NCI-H345 treated with DMSO at 0.1 percent for 48 hours (cell line): ENCODE measurements at regions not wholly inside any gene's neighbourhood (a gene's known extent, or its start where the extent isn't known, plus 50 kb on each side); places are given as distances from the start of the nearest gene placed in this dataset.

Experiments used
- DNase-seq: peaks from one replicate; lab custom pipeline; 2025; ENCODE audit not compliant: unreplicated experiment; lab: John Stamatoyannopoulos, UW

DNA sequence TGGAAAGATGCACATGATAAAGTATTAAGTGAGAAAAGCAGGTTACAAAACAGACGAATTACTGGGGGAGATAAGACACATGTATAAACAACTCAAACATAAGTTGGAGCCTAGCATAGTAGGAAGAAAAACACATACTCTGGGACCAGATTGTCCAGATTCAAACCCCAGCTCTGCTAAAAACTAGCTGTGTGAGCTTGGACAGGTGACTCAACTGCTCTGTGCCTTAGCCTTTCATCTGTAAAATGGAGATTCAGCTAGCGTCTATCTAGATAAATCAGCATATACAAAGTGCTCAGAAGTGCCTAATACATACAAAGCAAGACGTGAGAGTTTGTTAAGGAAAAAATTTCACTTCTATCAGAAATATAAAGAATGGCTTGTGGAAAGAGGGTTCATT is 254.0 kb upstream of the POU3F1 start:
- no peak for DNase-seq

DNA sequence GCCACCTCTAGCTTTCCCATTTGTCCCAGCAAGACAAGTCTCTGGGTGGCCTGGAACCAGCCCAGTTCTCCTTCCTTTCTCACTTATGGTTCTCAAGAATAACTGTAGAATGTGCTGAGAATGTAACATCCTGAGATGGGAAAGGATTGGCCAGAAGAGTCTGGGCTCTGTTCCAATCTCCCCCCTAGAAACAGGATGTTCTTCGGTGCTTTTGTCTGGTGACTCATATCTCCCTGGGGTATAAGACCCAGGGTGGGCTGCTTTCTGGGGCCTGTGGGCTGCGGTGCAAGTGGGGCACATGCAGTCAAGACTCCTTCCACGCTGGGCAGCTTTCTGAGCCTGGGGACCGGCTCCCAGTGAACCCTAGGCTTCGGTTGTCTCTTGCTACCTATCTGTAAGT is 251.2 kb upstream of the POU3F1 start:
- DNase-seq, result no peak

DNA sequence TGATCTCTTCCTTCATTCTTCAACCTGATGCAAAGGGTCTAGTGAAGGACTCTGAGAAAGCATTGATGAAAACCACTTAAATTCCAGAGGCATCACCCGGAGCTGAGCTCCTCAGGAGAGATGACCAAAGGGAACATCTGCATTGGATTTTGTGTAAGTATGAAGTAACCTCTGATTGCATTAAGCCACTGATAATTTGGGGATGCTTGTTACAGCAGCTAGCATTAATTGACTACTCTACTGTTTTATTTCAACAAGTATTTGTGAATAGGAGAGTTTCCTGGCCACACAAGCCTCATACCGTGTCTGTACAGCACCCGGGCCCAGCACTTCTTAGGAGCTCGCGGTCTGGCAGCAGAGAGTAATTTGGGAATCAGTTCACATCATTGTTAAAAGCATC is 250.7 kb upstream of the POU3F1 start:
- DNase-seq, result no peak

DNA sequence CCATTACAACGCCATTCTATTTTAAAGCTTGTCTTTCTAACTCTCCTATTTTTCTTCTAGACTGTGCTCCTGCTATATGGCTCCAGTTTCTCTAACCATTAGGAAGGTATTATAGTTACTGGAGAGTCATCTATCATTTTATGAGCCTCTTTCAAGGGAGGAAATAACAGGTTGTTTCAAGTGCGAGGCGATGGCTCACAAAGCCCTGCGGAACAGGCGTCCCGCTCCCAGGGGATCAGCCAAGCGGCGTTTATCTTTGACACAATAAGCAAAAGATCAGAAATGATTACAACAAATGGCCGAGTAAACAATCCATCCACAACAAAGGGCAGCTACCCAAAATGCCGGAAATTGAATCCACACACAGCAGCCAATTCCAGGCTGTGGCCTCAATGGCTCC is 249.5 kb upstream of the POU3F1 start:
- DNase-seq, result peak; percentile 44

DNA sequence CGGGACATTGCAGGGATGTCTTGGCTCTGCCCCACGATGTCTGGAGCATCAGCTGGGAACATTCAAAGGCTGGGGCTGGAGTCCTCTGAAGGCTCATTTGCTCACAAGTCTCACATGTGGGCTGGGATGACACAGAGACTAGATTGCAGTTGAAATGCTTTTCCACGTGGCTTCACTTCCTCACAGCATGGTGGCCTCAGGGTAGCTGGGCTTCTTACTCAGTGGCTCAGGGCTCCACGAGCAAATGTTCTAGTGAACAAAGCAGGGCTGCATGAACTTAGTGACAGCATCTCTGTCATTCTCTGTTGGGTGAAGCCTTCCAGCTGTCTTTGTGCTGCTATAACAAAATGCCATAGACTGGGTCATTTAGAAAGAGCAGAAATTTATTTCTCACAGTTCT is 247.0 kb upstream of the POU3F1 start:
- DNase-seq, result no peak

DNA sequence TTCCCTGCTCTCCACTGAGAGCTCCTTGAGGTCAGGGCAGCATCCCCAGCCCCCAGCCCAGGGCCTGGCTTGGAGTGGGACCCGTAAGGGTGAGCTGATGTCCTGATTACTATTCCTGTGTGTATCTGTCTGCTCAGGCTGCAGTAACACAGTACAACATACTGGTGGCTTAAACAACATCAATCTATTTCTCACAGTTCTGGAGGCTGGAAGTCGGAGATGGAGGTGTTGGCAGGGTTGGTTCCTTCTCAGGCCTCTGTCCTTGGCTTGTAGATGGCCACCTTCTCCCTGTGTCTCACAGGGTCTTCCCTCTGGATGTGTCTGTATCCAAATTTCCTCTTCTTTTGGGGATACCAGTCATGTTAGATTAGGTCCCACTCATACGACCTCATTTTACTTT is 246.4 kb upstream of the POU3F1 start:
- no peak for DNase-seq

DNA sequence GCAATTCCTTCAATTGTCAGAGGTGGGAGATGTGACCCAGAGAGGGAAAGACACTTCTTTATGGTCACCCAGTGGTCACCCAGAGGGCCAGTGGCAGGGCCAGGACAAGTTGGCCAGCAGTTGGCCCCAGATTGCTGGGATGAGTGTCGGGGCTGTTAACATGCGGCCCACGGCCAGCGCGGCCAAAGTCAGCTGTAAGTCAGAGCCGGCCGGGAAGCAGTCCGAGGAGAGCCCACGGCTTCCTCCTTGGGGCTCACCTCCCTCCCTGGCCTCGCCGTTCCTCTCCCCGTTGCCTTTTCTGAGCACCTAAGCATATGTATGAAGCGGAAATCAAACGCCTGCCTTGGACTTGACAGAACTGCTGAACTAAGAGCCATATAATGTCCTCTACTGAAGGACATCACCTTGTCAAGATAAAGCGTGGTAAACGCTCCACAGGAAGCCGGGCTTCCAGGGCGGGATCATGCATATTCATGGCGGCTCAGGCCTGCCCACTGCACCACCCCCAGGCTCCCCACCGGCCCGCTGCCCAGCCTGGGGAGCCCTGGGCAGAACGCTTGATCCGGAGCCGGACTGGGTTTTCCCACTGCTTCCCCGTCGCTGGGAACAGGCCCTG is 245.4 kb upstream of the POU3F1 start:
- no peak for DNase-seq

DNA sequence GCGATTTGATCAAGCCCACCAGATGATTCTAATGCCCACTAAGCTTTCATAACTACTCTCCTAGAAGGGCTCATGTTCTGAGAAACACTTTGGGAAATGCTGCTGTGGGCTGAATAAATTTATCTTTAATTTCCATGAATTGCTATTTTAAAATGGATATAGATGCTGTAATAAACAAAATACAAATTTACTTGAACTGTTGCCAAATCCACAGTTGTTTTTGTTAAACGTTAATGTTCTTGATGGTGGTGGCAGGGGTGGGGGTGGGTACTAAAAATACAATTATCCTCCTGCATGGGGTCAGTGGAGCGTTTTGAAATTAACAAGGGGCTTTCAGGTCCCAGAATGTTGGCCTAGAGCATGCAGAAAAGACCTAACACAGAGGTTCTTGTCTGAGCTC is 244.7 kb upstream of the POU3F1 start:
- DNase-seq, result no peak

DNA sequence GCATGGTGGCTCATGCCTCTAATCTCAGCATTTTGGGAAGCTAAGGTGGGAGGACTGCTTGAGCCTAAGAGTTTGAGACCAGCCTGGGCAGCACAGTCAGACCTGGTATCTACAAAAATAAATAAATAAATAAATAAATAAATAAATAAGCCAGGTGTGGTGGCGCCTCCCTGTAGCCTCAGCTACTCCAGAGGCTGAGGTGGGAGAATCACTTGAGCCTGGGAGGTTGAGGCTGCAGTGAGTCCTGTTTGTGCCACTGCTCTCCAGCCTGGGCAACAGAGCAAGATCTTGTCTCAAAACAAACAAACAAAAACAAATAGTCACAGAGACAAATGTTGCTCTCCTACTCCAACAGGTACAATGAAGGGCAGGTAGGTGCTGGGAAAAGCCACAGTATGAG is 242.4 kb upstream of the POU3F1 start:
- DNase-seq, result no peak

DNA sequence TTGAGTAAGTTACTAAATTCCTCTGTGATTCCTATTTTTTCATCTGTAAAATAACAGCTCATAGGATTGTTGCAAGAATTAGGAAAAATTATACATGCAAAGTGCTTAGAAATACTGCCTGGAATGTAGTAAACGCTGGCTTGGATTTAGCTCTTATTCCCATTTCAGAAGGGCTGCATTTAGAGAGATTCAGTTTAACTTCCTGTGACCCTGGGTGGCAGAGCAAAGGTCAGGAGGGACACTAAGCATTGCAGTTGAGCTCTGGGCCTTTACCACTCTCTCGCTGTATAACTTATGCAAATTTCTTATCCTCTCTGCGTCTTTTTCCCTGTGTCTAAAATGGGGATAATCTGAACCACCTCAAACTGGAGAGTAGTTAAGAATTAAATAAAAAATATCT is 241.0 kb upstream of the POU3F1 start:
- DNase-seq, result no peak

DNA sequence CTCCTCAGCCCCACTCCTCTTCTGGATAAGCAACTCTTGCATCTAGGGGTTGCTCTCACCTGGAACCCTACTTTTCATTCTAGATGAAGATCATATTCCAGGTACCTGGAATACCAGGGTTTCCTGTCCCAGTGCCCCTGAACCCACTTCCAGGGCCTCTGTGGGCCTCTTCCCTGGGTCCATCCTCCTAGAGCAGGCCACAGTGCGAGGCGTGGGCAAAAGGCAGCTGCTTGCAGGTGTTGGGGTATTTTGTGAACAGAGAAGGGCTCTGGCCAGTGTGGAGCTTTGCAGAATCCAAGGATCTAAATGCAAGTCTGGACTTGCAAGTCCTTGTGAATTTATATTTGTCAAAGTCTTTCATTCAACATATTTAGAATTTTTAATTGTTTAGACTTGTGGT is 240.4 kb upstream of the POU3F1 start:
- no peak for DNase-seq

DNA sequence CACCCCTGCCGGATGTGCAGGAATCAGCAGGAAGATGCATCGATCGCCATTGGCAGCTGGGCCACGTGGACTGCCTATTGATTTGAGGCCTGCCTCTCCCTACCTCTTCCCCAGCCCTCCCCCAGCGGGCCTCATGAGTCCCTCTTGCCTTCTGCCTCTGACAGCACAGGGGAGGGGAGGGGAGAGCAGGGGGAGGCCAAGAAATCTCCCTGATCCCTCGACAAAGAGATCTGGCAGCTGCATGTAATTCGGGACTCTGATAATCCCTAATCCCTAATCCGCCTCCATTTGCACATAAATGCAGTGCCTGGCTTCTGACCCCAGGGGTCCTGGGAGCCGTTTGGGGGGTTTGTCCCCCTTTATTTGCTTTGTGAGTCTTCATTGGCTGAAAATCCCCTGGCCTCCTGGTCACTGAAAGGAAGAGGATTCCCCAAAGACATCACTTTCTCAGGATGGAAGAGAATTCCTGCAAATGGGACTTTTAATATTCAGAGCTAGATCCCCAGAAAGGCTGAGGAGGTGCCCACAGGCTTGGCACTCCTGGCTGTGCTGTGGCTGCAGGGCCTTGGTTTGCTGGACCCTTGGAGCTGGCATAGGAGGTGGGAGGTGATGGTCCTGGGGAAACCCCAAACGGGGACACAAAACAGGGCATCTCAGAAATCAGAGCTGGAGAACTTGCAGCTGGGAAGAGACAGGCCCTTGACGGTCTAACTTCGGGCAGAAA is 239.4 kb upstream of the POU3F1 start:
- DNase-seq, result no peak

DNA sequence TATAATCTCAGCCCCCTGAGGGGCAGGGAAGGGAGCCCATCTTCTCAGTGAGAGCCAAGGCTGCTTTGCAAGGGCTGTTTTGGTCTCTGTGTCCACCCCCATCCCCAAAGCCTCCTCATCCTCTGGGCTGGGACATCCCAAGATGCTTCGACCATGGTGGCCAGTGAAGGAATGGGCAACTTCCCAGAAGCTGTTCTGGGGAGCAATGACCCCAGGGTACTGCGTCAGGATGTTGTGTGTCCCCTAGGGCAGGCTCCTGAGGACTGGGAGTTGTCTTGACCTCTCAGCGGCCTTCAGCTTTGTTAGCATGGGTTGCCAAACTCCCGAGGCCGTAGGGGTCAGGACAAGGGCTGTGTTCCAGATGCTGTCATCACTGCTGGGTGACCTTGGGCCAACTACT is 238.4 kb upstream of the POU3F1 start:
- no peak for DNase-seq

DNA sequence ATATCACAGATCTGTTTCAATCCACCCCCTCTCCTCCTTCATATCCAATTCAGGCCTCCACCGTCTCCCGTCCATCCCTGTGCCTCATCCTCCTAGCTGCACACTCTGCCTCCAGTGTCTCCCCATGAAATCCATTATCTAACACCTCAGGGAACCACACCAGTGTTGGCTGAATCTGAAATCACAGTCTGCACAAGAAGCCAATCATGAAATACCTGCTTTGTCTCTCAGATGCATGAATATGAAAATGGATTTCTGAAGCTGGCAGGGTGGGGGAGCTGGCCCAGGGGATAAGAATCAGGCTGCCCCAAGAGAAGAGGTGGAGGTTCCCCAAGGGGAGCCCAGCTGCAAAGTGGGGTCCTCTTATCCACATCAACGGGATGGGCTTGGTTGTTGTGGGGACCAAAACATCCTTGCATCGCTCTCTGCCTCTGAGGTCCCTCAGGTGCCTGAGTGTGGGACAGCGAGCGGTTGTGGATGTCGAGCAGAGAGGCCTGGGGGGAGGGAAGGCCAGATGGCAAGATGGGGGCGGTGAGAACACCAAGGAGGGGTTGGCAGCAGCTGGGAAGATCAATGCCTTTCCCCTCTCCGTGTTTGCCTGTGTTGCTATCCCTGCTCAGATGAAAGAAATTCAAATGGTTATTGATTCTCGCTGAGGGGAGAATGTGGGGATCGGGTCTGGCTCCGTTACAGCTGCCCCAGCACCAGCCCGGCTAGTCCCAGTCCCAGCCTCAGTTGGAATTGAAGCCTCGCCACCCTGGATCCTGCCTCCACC is 237.3 kb upstream of the POU3F1 start:
- no peak for DNase-seq

DNA sequence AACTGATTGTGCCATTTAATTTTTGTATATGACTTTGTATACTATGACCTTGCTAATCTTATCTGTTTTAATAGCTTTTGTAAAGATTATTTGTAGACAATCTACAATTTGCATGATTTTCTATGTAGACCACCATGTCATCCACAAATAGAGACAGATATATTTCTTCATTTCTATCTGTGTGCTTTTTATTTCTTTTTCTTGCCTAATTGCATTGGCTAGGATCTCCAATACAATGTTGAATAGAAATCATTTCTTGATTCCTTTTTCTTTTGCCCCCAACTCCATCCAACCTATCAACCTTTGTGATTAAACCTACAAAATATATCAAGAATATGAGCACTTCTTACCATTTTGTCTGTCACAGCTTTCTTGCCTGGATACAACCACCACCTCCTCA is 232.6 kb upstream of the POU3F1 start:
- DNase-seq, result no peak

DNA sequence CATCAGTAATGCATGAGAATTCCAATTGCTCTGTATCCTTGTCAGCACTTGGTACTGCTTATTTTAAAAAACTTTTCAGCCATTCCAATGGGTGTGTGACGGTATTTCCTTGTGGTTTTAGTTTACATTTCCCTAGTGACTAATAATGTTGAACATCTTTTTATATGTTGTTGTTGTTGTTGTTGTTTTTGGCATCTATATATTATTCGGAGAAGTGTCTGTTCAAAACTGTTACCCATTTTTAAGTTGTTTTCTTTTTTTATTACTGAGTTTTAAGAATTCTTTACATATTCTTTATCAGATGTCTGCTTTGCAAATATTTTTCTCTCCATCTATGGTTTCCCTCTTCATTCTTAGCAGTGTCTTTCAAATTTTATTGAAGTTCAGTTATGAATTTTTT is 231.1 kb upstream of the POU3F1 start:
- no peak for DNase-seq

DNA sequence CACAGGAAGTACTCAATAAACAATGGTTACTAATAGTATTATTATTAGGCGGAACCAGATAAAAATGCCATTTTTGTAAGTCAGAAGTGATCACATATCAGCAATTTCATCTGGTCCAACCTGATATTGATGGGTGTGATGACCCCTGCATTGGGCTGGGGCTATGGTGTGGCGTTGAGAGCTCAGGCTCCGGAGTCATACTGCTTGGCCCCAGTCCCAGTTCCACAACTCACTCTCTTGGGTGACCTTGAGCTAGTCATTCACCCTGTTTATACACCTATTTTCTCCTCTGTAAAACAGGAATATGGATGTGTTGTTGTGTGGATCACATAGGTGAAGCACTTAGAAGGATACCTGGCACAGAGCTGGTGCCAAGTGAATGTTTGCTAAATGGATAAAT is 229.4 kb upstream of the POU3F1 start:
- no peak for DNase-seq

DNA sequence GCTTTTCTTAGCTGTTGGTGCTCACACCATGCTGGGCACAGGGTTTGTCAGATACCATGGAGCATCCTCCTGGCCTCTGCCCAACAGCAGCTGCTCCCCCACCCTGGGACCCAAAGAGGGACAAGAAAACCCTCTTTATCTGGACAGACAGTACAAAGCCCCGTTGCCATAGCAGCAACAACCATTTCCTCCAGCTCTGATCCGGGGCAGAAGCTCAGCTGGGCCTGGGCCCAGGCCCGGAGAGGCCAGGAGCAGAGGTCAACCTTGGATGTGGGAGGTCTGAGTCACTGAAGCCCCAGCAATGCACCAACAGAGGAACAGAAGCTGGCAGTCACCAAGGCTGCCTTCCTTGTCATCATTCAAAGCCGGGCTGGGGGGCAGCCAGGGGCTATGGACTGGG is 228.4 kb upstream of the POU3F1 start:
- no peak for DNase-seq

DNA sequence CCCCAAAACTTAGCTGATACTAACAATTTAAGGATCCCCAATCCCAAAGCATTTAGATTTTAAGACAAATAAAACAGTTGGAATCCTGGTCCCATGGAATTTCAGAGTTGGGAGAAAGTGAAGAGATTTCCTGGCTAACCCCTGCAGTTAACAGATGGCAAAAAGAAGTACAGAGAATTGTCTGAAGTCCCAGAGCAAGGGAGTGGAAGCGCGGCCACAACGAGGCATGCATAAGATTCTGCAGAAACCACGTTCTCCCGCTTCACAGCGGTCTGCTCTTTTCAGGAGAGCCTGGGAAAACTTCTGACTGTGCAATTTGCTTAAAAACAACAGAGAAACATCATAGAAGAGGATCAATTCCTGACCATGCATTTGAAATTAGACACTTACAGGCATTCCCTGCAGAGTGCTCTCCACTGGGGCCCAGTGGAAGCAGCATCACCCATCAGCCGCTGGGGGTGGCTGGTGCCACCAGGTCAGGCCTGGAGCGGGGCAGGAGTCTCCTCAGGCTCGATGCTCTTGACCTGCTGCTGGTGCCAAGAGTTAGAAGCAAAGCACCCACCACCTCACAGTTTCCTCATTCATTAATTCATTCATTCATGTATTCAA is 226.7 kb upstream of the POU3F1 start:
- no peak for DNase-seq

DNA sequence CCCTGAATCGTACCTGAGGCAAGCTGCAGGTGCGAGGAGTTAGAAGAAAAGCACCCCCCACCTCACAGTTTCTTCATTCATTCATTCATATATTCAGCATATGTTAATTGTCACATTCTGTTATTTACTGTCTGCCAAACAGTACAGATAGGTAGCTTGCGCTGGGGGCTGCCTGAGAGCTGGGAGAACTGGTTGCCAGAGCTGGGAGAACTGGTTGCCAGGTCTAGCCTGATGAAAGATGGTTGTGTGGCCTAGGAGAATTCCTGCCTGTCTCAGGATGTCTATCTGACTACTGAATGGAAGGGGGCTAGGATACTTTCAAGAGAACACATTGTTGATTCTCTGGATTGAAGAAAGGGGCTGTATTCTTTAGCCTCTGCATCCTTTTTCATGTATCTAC is 225.9 kb upstream of the POU3F1 start:
- no peak for DNase-seq

DNA sequence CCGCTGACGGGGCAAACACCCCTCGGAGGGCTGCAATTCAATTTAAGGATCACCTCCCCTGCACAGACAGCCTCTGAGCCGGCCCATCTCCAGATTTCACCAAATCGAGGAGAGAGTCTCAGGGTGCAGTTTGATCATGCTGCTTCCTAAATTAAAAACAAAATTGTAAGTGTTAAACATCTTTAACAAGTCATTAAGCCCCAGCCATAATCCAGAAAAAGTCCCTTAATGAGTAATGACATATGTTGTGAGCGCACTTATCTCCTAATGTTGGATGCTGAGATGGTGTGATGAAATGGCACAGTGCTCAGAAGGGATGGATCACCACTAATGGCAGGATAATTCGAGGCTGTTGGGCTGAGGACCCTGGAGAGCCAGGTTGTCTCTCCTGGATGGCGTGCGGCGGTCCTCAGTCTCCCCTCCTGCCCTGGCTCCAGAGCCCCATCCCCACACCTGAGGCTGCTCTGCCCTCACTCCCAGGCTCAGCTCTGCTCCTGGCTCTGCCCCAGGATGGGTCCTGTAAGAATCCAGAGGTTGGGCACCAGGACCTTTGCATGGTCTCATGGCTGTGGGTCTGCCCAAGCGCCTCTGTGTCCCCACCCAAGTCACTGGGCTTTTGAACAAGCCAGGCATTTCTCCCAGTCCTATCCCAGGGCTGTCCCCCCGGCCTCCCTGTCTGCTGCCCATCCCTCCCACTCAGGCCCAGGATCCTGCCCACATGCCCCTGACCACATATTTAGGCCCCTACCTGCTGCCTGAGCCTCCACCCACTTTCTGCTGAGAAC is 224.4 kb upstream of the POU3F1 start:
- DNase-seq, result no peak
